ENCODE measurements at regions not wholly inside any gene's neighbourhood (a gene's known extent, or its start where the extent isn't known, plus 50 kb on each side); places are given as distances from the start of the nearest gene placed in this dataset.
"Not testable (repeated sequence)": the region's sequence is repeated elsewhere in the genome, so short reads cannot be mapped to it uniquely, and the experiment has no call there.

DNA sequence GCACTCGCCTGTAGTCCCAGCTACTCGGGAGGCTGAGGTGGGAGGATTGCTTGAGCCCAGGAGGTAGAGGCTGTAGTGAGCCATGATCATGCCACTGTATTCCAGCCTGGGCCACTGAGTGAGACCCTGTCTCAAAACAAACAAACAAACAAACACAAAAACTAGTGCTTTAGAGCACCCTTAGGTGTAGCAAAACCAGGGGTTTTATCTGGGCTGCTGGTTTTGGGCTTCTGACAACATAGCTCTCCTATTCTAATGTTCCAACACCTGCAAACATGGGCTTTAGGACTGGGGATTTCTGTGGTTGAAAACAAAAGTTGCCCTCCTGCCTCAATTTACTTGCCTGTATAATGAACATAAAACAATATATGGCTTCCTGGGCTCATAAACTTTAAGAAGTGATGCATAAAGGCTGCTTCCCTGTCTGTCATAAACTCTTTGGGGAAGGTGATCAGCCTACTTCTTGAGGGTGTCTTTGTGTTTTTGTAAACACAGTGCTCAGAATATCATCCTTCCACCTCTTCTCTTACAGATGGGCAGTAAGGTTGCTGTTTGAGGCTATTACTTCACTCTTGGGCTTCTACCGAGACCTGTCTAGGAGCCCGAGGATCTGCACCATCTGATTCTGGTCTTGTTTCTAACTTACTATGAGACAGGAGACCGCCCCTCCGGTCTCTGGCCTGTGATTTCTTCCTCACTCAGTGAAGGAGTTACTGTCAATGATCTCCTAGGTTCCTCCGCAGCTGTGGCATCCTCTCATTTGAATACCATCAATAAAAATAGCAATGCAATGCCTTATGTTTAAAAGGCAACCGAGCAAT, 246.5 kb downstream of the MYCN start:
- DNase-seq (ENCODE audit: low read depth), result no peak

DNA sequence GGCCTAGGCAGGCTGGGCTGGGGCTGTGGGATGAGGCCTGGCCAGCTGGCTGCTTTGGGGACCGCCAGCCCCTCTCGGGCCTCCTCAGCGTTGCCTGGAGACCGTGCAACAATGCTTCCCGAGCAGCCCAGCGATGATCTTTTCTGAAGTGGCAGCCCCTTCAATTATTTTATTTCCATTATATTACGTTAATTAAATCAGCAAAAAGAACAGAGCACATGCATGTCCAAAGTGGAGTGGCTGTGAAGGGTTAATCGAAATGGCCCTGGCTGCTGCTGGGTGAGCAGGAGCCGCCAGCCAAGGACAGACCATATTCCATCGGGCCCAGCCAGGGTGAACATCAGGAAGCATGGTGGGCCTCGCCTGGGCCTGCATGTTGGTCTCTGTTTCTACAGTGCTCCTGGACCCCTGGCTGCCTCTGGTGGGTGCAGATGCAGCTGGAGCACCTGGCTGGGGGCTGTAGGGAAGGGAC, 245.5 kb downstream of the MYCN start:
- DNase-seq (ENCODE audit: low read depth), result no peak

DNA sequence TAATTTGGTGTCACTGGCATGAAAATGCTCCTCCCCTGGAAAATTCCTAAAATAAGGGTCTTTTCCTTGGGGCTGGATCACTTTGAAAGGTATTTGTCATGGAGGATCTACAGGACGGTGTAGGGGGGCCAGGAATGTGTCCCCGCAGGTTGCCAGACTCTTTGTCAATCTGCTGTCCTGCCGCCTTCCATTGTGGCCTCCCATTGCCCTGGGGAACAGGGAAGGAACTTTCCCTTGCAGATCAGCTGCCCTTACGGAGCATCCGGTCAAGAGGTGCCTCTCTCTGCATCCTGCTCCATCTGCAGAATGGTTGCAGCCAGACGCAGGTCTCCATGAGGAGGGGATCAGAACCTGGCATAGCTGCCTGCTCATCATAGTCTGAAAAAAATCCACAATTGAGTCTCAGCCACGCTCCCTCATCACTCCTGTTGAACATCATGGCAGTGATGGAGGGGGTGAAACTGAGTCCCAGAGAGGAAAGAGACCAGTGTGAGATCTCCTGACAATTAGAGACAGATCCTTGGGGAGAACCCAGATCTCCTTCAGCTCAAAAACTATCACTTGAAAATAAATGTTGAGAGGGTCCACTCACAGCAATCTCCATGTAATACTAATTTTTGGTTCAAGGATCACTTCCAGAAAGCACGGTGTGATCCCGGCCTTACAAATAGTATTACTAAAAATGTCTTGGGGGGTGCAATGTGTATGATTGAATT, 244.8 kb downstream of the MYCN start:
- no peak for DNase-seq (ENCODE audit: low read depth)

DNA sequence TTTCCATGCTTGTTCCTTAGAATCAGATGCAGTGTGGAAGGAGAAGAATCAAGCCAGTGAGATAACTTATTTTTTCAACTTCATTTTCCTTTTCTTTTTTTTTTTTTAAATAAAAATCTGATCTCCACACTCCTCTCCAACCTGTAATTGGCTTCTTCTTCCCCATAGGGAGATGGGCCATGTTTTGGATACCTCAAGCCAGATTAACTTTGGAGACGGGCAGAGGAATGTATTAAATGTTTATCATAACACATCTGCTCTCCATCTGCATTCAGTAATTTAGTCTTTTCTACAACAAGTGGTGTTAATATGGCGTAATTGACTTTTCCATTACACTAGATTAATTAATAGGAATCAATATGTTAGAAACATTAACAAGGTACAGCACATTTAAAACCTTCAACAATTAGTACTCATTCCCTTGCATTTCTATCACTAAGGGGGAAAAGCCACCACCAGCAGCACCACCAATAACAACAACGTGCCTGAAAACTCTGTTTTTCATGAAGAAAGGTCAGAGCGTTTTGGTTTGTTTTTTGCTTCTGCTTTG, 244.1 kb downstream of the MYCN start:
- DNase-seq (ENCODE audit: low read depth), result no peak

DNA sequence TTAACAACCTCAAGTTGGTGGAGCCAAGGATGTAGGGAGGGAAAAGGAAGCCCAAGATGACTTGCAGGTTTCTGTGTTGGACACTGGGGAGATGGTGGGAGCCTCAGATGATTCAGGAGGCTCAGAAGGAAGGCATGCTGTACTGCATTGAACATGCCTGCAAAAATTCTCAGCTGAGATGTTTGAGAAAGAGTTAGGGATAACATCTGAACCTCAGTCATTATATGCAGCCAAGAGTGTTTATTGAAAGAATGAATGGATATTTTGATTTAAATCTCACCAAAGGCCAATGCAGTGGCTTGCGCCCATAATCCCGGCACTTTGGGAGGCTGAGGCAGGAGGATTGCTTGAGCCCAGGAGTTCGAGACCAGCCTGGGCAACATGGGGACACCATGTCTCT, 243.0 kb downstream of the MYCN start:
- no peak for DNase-seq (ENCODE audit: low read depth)

DNA sequence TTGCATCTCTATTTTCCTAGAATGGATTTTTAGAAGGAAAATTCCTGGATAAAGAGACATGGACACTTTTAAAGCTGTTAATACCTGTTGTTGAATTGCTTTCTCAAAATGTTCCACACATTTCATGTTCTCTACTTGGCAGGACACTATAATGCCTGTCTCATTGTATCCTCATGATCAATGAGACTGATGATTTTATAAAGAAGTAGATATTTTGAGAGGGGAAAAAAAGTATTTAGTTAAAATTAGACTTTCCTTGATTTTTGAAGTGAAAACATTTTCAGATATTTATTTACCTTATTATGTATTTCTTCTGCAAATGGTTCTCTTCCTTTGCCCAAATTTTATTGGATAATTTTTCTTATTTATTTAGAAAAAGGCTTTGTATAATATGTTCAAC, 242.5 kb downstream of the MYCN start:
- no peak for DNase-seq (ENCODE audit: low read depth)

DNA sequence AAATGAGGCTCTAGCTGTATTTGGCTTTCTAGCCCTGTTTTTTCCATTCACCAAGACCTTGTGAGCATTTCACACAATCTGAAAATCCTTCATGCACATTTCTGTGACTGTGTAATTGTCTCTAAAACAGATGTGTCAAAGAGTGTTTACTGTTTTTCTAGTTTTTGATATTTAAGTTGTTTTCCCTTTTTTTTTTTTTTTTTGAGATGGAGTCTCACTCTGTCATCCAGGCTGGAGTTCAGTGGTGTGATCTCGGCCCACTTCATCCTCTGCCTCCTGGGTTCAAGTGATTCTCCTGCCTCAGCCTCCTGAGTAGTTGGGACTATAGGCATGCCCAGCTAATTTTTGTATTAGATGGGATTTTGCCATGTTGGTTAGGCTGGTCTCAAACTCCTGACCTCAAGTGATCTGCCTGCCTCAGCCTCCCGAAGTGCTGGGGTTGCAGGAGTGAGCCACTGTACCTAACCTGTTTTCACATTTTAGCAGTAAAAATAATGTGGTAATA, 242.0 kb downstream of the MYCN start:
- not testable (repeated sequence) for DNase-seq (ENCODE audit: low read depth)

DNA sequence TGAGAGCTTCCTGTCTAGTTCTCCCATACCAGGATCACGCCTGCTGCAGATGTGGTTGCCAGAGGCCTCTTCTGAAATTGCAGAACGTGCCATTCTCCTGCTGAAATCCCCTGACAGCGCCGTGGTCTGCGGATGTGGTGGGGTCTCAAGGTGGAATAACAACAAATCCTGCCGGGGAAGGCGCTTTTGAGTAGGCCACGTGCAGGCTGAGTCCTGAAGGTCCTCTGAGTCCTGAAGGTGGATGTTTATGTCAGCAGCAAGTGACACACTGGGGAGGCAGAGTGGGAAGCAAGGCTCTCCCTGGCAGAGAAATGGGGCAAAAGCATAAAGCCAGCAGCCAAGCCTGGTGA, 241.4 kb downstream of the MYCN start:
- DNase-seq (ENCODE audit: low read depth), result no peak

DNA sequence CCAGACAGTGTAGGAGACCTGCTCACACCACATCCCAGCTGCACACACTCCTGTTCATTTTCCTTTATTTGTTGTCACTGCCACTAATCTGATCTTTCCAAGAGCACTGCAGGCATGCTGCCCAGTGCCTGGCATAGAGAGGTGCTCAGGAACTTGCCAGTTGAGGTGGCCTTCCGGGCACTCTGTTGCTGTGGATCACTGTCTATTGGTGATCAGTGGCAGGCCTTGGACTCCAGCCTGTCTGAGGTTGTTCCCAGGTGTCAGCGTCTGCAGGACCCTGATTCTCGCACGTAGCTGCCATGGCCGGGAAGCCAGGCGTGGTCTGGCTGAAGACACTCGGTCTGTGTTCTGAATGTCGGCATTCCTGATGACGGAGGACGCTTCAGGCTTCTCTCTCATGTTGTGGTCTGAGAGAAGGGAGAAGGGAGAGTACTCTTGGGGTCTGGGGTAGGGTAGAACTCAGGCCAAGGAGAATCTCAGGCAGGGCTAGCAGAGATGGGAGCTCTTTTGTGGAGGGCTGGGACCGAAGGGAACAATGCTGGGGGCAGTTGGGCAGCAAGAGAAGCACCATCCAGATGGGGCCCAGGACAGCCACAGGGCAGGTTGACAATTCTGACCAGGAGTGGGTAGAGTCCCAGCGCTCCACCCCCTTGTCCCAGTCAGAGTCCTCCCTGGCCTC, 240.9 kb downstream of the MYCN start:
- no peak for DNase-seq (ENCODE audit: low read depth)

DNA sequence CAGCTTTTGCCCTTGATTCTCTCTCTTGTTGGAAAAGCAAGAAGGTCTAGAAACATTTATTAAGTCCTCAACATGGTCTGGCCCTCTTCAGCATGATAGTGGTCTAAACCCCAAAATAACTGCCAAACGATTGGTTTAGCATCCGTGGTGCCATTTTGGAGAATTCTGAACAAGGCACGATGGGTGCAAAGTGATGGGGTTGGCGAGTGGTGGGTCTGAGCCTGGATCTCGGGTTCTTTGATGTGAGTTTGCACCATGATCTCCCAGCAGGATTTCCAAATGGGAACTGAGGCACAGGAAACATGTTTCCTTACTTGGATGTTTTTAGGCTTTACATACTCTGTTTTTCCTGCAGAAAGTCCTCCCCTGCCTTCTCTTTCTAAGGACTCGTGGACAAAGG, 240.3 kb downstream of the MYCN start:
- DNase-seq (ENCODE audit: low read depth), result no peak

DNA sequence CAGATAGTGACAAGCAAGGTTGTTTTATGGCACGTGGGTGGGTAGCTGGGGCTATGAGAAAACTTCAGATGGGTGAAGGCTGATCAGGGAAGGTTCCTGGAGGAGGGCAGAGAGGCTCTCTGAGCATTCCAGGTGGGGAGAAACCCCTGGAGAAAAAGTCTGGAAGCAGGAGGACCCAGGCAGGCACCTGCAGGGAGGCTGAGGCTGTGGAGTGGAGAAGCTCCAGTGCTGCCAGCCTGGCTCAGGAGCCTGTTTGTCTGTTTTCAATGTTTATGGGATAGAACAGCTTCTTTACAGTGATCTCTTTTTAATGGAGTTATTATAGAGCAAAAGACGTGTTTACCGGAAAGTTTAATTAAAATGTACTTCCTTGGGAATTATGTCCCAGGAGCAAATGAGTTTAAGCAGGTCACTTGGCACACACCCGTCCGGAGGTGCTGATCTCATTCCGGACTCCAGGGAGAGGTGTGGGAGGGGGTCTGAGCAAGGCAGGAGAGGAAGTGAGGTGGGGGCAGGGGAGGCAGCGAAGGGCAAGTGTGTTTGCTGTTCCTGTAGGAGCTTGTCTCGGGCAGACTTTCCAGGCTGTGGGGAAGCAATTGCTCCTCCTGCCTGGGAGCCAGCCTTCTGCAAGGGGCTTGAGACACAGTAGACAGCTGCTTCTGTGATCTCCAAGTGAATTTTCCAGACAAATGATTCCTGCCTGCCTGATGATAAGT, 239.5 kb downstream of the MYCN start:
- DNase-seq (ENCODE audit: low read depth), result no peak

DNA sequence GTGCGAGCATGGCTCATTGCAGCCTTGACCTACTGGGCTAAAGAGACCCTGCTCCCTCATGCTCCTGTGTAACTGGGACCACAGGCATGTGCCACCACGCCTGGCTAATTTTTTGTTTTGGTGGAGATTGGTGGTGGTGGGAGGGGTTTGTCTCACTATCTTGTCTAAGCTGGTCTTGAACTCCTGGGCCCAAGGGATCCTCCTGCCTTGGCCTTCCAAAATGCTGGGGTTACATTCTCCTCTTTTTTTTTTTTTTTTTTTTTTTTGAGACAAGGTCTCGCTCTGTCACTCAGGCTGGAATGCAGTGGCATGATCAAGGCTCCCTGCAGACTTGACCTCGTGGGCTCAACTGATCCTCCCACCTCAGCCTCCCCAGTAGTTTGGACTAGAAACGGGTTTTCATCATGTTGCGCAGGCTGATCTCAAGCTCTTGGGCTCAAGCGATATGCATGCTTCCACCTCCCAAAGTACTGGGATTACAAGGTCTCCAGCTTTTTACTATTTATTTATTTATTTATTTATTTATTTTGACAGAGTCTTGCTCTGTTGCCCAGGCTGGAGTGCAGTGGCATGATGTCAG, 238.3 kb downstream of the MYCN start:
- no peak for DNase-seq (ENCODE audit: low read depth)

DNA sequence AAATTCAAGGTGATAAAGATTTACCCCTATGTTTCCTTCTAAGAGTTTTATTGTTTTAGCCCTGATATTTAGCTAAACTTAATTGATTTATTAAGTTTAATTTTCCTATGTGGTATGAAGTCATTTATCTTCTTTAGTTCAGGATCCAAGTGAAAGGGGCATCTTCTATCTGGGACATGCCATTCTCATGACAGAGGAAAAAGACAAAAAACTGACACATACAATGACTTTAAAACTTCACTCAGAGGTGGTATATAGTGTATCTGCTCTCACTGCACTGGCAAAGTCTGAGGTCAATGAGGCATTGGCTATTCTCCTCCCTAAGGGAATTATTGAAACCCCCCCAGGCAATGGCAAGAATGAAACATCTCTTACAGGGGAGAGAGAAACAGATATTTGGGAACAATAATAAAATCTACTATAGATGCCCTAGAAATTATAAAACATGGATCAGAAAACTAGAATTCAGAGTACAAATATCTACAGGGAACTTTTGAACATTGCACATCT, 237.4 kb downstream of the MYCN start:
- no peak for DNase-seq (ENCODE audit: low read depth)

DNA sequence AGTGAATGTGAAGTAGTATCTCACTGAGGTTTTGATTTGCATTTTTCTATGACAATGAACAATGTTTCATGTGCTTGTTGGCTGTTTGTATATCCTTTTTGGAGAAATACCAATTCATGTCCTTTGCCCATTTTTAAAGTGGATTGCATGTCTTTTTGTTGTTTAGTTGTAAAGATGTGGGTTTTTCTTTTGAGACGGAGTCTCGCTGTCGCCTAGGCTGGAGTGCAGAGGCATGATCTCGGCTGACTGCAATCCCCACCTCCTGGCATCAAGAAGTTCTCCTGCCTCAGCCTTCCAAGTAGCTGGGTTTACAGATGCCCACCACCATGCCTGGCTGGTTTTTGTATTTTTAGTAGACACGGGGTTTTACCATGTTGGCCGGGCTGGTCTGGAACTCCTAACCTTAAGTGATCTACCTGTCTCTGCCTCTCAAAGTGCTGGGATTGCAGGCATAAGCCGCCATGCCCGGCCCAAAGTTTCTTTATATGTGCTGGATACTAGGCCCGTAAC, 236.7 kb downstream of the MYCN start:
- no peak for DNase-seq (ENCODE audit: low read depth)

DNA sequence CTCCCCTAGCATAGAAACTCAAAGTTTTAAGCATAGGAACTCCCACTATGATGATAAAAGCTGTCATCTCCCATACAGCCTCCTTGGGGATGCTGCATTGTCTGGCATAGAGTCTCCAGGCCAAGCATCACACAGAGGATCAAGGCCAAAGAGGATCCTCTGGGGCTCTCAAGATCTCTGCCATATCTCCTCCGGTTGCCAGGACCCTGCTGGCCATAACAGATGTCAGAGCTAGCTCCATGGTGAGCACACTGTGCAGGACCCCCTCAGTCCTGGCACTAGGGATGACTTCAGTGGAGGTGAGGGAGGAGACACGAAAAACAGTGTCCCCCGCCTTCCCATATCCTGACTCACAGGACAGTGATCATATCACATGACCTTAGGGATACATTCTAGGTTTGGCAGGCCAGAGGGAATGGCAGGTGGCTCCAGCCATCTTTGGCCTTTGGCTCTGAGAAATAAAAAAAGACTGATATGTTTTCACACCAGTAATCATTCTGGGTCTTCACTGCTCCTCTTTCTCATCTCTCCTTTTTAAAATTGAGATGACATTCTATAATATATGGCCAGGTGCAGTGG, 235.0 kb downstream of the MYCN start:
- no peak for DNase-seq (ENCODE audit: low read depth)

DNA sequence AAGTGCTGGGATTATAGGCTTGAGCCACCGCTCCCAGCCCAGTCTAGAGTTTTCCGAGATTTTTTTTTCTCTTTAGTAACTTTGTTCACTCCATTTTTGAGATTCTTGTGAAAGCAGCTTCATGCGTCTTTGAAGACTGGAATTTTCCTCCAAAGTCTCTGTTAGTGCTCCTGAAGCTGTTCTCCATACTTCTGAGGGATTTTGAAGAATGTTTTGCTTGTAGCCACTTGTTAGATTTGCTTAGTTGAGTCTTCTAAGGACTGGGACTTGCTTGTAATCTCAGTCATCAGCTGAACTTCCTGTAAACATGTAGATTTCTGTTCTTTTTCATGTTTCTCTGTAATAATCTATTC, 234.3 kb downstream of the MYCN start:
- no peak for DNase-seq (ENCODE audit: low read depth)

DNA sequence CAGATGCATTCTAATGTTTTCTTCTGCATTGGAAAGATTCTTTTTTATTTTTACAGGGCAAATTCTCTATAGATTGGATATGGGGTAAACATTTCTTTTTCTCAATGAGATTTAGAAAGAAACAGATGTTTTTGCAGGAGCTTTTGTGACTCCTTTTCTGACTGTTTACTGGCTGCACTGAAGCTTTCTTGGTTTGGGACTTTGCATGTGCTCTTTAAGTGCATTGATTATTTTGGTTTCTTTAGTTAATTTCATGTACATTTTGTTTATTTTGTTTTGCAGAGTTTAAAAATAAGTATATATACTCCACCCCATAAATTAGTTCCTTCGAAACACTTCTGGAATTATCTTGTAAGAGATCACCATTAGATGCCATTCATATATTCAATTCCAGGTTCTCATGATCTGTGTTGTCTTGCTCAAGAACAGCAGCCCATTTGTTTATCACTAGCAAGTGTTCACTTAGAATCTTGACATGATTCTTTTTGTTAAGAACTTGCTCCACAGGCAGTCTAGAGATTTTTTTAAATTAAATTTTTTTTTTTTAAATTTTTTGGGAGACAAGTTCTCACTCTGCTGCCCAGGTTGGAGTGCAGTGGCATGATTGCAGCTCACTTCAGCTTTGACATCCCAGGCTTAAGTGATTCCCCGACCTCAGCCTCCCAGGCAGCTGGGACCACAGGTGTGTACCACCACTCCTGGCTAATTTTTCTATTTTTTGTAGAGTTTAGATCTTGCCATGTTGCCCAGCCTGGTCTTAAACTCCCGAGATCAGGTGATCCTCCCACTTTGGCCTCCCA, 233.7 kb downstream of the MYCN start:
- DNase-seq (ENCODE audit: low read depth), result no peak

DNA sequence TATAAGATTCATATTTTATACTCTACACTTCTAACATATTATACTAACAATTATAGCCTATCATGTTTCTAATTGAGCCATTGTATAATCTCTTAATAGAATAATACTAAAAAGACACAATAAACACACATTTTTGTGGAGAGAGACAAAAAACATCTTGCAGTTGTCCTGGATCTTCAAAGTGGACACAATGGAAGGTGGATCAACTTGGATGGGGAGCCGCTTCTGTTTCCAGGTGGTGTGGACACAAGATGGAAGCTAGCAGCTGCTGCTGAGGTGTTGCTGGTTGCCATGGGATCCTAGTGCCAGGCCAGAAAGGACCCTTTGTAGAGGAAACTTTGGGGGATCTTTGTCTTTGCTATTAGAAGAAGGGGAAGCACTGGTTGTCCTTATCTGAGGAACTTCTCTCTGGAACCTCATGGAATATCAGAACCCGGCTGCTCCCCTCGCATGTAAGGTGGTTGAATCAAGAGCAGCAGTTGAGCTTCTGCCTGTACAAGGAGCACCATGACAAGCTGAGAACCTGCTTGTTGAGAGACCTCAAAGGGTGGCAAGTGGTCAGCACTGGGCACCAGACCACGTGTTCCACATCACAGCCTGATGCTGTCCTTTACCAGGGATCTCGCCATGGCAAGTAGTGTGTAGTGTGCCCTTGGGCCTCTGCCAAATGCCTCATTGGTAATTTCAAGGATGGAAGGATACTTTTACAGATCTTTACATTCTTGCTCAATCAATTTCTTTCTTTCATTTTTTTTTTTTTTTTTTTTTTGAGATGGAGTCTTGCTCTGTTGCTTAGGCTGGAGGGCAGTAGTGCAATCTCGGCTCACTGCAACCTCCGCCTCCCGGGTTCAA, 232.2 kb downstream of the MYCN start:
- DNase-seq (ENCODE audit: low read depth), result no peak

DNA sequence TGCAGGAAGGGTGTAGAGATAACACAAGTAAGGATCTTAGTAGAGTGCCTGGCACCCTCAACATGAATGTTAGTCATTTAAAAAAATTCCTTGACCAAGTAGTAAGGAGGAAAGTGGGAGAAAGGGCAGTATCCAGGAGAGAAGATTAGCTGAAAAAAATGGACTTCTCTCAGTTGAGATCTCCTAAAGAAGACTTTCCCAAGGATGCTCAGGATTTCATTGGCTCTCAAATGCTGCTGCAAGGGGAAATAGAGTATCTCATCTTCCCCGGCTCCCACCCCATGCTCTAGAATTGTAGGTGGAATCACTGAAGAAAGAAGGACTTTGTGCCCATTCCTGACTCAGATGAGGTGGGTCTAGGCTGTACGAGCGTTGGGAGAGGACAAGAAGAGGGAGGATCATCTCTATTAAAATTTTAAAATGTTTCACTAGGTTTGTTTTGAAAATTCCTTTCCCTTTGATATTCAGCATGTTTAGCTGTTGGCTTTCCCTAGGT, 231.1 kb downstream of the MYCN start:
- no peak for DNase-seq (ENCODE audit: low read depth)

All from stimulated activated CD4-positive, alpha-beta T cell treated with anti-CD3 and anti-CD28 coated beads, Interleukin-2, amount 100 ng/mL, for 4 hours (primary cell).